ENCODE measurements at regions not wholly inside any gene's neighbourhood (a gene's known extent, or its start where the extent isn't known, plus 50 kb on each side); places are given as distances from the start of the nearest gene placed in this dataset.

DNA sequence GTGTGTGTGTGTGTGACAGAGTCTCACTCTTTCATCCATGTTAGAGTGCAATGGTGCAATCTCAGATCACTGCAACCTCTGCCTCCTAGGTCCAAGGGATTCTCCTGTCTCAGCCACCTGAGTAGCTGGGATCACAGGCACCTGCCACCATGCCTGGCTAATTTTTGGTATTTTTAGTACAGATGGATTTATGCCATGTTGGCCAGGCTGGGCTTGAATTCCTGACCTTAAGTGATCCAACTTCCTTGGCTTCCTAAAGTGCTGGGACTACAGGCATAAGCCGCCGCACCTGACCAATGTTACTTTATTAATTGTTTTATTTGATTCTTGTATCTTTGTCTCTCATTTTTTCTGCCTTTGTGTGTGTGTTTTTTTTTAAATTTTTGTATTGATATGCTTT lies 89.6 kb downstream of the ZNF486 start:
- no peaks in the 10 kb centered on the region for H3F3A ChIP-seq (ENCODE audit: low read depth)

DNA sequence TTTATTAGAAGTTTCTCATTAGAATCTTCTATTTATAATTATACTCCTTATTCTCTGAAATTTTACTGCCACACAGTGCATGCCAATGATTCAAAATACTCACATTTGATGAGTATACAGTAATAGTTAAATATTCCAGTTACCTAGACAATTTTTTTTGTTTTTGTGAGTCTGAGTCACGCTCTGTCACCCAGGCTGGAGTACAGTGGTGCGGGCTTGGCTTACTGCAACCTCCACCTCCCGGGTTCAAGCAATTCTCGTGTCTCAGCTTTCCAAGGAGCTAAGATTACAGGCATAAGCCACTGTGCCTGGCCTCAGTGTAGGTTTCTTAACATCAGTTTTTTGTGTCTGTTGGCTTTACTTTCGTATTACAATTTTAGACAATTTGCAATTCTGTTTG lies 87.1 kb downstream of the ZNF486 start:
- no peaks in the 10 kb centered on the region for H4K20me1 ChIP-seq (ENCODE audit: insufficient read depth, low read length, poor library complexity, severe bottlenecking)
- H3F3A ChIP-seq (ENCODE audit: low read depth) = no peaks in the 10 kb centered on the region
- H3K9ac ChIP-seq (ENCODE audit: low read depth, low read length, poor library complexity, severe bottlenecking) = no peak overlapping the region
- no peaks in the 10 kb centered on the region for H3K9me3 ChIP-seq (ENCODE audit: insufficient read depth, low read depth, low read length)
- no peak overlapping the region for H2AFZ ChIP-seq (ENCODE audit: low read length)
- no peak overlapping the region for H3K4me3 ChIP-seq (ENCODE audit: low read length, poor library complexity, severe bottlenecking)
- H3K79me2 ChIP-seq (ENCODE audit: insufficient read depth, low read length) = no peaks in the 10 kb centered on the region
- TF ChIP-seq EZH2phosphoT487 (IDR thresholded peaks at IDR 0.05; ENCODE audit: borderline replicate concordance) = no peak
- no peaks in the 10 kb centered on the region for H3K4me1 ChIP-seq (ENCODE audit: insufficient read depth, low read length, poor library complexity, severe bottlenecking)
- no peaks in the 10 kb centered on the region for H3K9me2 ChIP-seq (replicated peaks; ENCODE audit: low read depth, low read length)
- H3K36me3 ChIP-seq (ENCODE audit: insufficient read depth, low read length) = no peaks in the 10 kb centered on the region
- H3K4me2 ChIP-seq (ENCODE audit: low read depth, low read length, poor library complexity, severe bottlenecking) = no peak overlapping the region
- no peaks in the 10 kb centered on the region for H3K27me3 ChIP-seq (ENCODE audit: insufficient read depth, low read length, poor library complexity, severe bottlenecking)

More for the DNA sequence above, 89.6 kb downstream of the ZNF486 start:
- Histone ChIP-seq H4K20me1 (ENCODE audit: insufficient read depth, low read length, poor library complexity, severe bottlenecking) (no peaks in the 10 kb centered on the region), H3K27me3 (ENCODE audit: insufficient read depth, low read length, poor library complexity, severe bottlenecking) (no peaks in the 10 kb centered on the region), H2AFZ (ENCODE audit: low read length) (no peak overlapping the region), H3K79me2 (ENCODE audit: insufficient read depth, low read length) (no peaks in the 10 kb centered on the region), H3K4me1 (ENCODE audit: insufficient read depth, low read length, poor library complexity, severe bottlenecking) (no peaks in the 10 kb centered on the region), H3K4me2 (ENCODE audit: low read depth, low read length, poor library complexity, severe bottlenecking) (no peak overlapping the region), H3K9me2 (replicated peaks; ENCODE audit: low read depth, low read length) (no peaks in the 10 kb centered on the region), H3K36me3 (ENCODE audit: insufficient read depth, low read length) (no peaks in the 10 kb centered on the region), H3K9me3 (ENCODE audit: insufficient read depth, low read depth, low read length) (no peaks in the 10 kb centered on the region), H3K9ac (ENCODE audit: low read depth, low read length, poor library complexity, severe bottlenecking) (no peak overlapping the region), H3K4me3 (ENCODE audit: low read length, poor library complexity, severe bottlenecking) (no peak overlapping the region)
- TF ChIP-seq, protein P1, sequence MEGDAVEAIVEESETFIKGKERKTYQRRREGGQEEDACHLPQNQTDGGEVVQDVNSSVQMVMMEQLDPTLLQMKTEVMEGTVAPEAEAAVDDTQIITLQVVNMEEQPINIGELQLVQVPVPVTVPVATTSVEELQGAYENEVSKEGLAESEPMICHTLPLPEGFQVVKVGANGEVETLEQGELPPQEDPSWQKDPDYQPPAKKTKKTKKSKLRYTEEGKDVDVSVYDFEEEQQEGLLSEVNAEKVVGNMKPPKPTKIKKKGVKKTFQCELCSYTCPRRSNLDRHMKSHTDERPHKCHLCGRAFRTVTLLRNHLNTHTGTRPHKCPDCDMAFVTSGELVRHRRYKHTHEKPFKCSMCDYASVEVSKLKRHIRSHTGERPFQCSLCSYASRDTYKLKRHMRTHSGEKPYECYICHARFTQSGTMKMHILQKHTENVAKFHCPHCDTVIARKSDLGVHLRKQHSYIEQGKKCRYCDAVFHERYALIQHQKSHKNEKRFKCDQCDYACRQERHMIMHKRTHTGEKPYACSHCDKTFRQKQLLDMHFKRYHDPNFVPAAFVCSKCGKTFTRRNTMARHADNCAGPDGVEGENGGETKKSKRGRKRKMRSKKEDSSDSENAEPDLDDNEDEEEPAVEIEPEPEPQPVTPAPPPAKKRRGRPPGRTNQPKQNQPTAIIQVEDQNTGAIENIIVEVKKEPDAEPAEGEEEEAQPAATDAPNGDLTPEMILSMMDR (conservative IDR thresholded peaks at IDR 0.05; ENCODE audit: low read length) = no peak
- TF ChIP-seq EZH2phosphoT487 (IDR thresholded peaks at IDR 0.05; ENCODE audit: borderline replicate concordance) = no peak

DNA sequence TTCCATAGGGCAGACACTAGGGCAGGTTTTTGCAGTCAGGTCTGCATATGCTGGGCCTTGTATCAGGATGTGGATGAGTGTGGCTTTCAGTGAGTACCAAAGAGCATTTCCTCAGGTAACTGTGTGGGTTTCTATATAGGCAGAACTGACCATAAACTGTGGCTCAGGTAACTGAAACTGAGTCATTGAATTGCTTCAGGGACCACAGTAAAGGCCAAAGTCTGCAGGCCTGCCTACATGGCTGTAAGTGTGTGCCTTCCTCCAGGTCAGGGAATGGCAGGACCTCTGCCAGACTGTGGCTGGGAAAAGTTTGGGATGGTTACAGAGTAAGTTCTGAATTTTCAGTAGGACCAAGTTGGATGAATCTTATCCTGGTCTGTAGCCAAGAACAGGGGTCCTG lies 85.6 kb downstream of the ZNF486 start:
- Histone ChIP-seq H2AFZ (ENCODE audit: low read length) (no peak overlapping the region), H3K36me3 (ENCODE audit: insufficient read depth, low read length) (no peaks in the 10 kb centered on the region), H3K4me2 (ENCODE audit: low read depth, low read length, poor library complexity, severe bottlenecking) (no peak overlapping the region), H3K9me2 (replicated peaks; ENCODE audit: low read depth, low read length) (no peaks in the 10 kb centered on the region), H3F3A (ENCODE audit: low read depth) (no peaks in the 10 kb centered on the region), H3K27me3 (ENCODE audit: insufficient read depth, low read length, poor library complexity, severe bottlenecking) (no peaks in the 10 kb centered on the region), H4K20me1 (ENCODE audit: insufficient read depth, low read length, poor library complexity, severe bottlenecking) (no peaks in the 10 kb centered on the region), H3K79me2 (ENCODE audit: insufficient read depth, low read length) (no peaks in the 10 kb centered on the region), H3K9ac (ENCODE audit: low read depth, low read length, poor library complexity, severe bottlenecking) (no peak overlapping the region), H3K9me3 (ENCODE audit: insufficient read depth, low read depth, low read length) (no peaks in the 10 kb centered on the region), H3K4me3 (ENCODE audit: low read length, poor library complexity, severe bottlenecking) (no peak overlapping the region), H3K4me1 (ENCODE audit: insufficient read depth, low read length, poor library complexity, severe bottlenecking) (no peaks in the 10 kb centered on the region)
- TF ChIP-seq, protein P1 (conservative IDR thresholded peaks at IDR 0.05; ENCODE audit: low read length) = no peak
- TF ChIP-seq EZH2phosphoT487 (IDR thresholded peaks at IDR 0.05; ENCODE audit: borderline replicate concordance) = no peak

DNA sequence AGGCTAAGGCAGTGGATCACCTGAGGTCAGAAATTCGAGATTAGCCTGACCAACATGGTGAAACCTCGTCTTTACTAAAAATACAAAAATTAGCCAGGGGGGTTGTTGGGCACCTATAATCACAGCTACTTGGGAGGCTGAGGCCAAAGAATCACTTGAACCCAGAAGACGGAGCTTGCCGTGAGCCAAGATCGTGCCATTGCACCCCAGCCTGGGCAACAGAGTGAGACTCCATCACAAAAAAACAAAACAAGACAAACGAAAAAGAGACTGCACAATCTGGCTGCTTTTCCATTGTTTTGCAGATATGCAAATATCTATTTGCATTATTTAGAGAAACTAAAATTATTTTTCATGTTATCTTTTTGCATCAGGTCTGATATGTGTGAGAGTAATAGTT lies 83.6 kb downstream of the ZNF486 start:
- Histone ChIP-seq H3K36me3 (ENCODE audit: insufficient read depth, low read length) (no peaks in the 10 kb centered on the region), H3K9me2 (replicated peaks; ENCODE audit: low read depth, low read length) (no peaks in the 10 kb centered on the region), H3K9me3 (ENCODE audit: insufficient read depth, low read depth, low read length) (no peaks in the 10 kb centered on the region), H3K4me2 (ENCODE audit: low read depth, low read length, poor library complexity, severe bottlenecking) (no peak overlapping the region), H3K4me3 (ENCODE audit: low read length, poor library complexity, severe bottlenecking) (no peak overlapping the region), H2AFZ (ENCODE audit: low read length) (no peak overlapping the region), H3K9ac (ENCODE audit: low read depth, low read length, poor library complexity, severe bottlenecking) (no peak overlapping the region), H3K79me2 (ENCODE audit: insufficient read depth, low read length) (no peaks in the 10 kb centered on the region), H3K27me3 (ENCODE audit: insufficient read depth, low read length, poor library complexity, severe bottlenecking) (no peaks in the 10 kb centered on the region), H4K20me1 (ENCODE audit: insufficient read depth, low read length, poor library complexity, severe bottlenecking) (no peaks in the 10 kb centered on the region), H3F3A (ENCODE audit: low read depth) (no peaks in the 10 kb centered on the region), H3K4me1 (ENCODE audit: insufficient read depth, low read length, poor library complexity, severe bottlenecking) (no peaks in the 10 kb centered on the region)
- TF ChIP-seq, protein P1 (conservative IDR thresholded peaks at IDR 0.05; ENCODE audit: low read length) = no peak
- TF ChIP-seq EZH2phosphoT487 (IDR thresholded peaks at IDR 0.05; ENCODE audit: borderline replicate concordance) = no peak

Measured in Loucy (cell line).